ENCODE measurements at regions not wholly inside any gene's neighbourhood (a gene's known extent, or its start where the extent isn't known, plus 50 kb on each side); places are given as distances from the start of the nearest gene placed in this dataset.

- TF ChIP-seq, protein P1, sequence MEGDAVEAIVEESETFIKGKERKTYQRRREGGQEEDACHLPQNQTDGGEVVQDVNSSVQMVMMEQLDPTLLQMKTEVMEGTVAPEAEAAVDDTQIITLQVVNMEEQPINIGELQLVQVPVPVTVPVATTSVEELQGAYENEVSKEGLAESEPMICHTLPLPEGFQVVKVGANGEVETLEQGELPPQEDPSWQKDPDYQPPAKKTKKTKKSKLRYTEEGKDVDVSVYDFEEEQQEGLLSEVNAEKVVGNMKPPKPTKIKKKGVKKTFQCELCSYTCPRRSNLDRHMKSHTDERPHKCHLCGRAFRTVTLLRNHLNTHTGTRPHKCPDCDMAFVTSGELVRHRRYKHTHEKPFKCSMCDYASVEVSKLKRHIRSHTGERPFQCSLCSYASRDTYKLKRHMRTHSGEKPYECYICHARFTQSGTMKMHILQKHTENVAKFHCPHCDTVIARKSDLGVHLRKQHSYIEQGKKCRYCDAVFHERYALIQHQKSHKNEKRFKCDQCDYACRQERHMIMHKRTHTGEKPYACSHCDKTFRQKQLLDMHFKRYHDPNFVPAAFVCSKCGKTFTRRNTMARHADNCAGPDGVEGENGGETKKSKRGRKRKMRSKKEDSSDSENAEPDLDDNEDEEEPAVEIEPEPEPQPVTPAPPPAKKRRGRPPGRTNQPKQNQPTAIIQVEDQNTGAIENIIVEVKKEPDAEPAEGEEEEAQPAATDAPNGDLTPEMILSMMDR (IDR thresholded peaks at IDR 0.05; ENCODE audit: insufficient read depth, low read length, poor library complexity, severe bottlenecking) = no peak
- no peak for TF ChIP-seq EZH2phosphoT487 (conservative IDR thresholded peaks at IDR 0.05; ENCODE audit: low read length)
Observed at GRCh38 chr17:71760062-71760720, 360.6 kb upstream of the SOX9 start.
